OCI-LY1 (cell line): ENCODE measurements at regions not wholly inside any gene's neighbourhood (a gene's known extent, or its start where the extent isn't known, plus 50 kb on each side); places are given as distances from the start of the nearest gene placed in this dataset.

Experiments
- H2AFZ ChIP-seq: fragments of 200-600 bp; sonication (generic), shearing (Covaris generic); 2 replicates; pipeline ENCODE4 v1.6.0; 2014; ENCODE audit warnings: antibody characterized with exemption, mild to moderate bottlenecking, low read length
- H3F3A ChIP-seq: fragments of 200-600 bp; sonication (generic), shearing (Covaris generic); 2 replicates; pipeline ENCODE4 v1.6.0; 2014; ENCODE audit warnings: mild to moderate bottlenecking, antibody characterized with exemption, low read length, moderate library complexity; ENCODE audit not compliant: insufficient read depth
- H3K27ac ChIP-seq: fragments of 200-600 bp; sonication (generic); 2 replicates; pipeline ENCODE4 v1.5.1; 2014; ENCODE audit warnings: low read length, mixed run types, mild to moderate bottlenecking, low read depth; ENCODE audit not compliant: poor library complexity, severe bottlenecking
- H3K27me3 ChIP-seq: fragments of 200-600 bp; sonication (generic); 2 replicates; pipeline ENCODE4 v1.6.0; 2014; ENCODE audit warnings: antibody characterized with exemption, mild to moderate bottlenecking, low read length, moderate library complexity; ENCODE audit not compliant: insufficient read depth
- H3K36me3 ChIP-seq: fragments of 200-600 bp; sonication (generic); 2 replicates; pipeline ENCODE4 v1.6.1; 2014; ENCODE audit warnings: mild to moderate bottlenecking, antibody characterized with exemption, low read length, moderate library complexity, mixed read lengths; ENCODE audit not compliant: insufficient read depth
- H3K4me1 ChIP-seq: fragments of 200-600 bp; sonication (generic); 2 replicates; pipeline ENCODE4 v1.5.1; 2014; ENCODE audit warnings: mild to moderate bottlenecking, low read length, moderate library complexity; ENCODE audit not compliant: insufficient read depth, severe bottlenecking
- H3K4me2 ChIP-seq: fragments of 200-600 bp; sonication (generic), shearing (Covaris generic); 2 replicates; pipeline ENCODE4 v1.6.1; 2014; ENCODE audit warnings: low read length
- H3K4me3 ChIP-seq: fragments of 200-600 bp; sonication (generic); 2 replicates; pipeline ENCODE4 v1.5.1; 2014; ENCODE audit warnings: low read length, low read depth, mild to moderate bottlenecking, mixed read lengths; ENCODE audit not compliant: poor library complexity, severe bottlenecking
- H3K79me2 ChIP-seq: fragments of 200-600 bp; shearing (Covaris generic); 2 replicates; pipeline ENCODE4 v1.6.1; 2016; ENCODE audit warnings: mixed run types, low read length, mixed read lengths; ENCODE audit not compliant: insufficient read depth
- H3K9ac ChIP-seq: fragments of 200-600 bp; sonication (generic), shearing (Covaris generic); 2 replicates; pipeline ENCODE4 v1.6.1; 2014; ENCODE audit warnings: mild to moderate bottlenecking, low read length, mixed read lengths
- H3K9me2 ChIP-seq: fragments of 200-600 bp; sonication (generic), shearing (Covaris generic); 2 replicates; pipeline ENCODE4 v1.6.1; 2014; ENCODE audit warnings: low read depth, mild to moderate bottlenecking, low read length, mixed read lengths
- H3K9me3 ChIP-seq: fragments of 200-600 bp; shearing (Covaris generic); 2 replicates; pipeline ENCODE4 v1.6.1; 2014; ENCODE audit warnings: low read length, mixed read lengths
- H4K20me1 ChIP-seq: fragments of 200-600 bp; sonication (generic), shearing (Covaris generic); 2 replicates; pipeline ENCODE4 v1.6.0; 2016; ENCODE audit warnings: mild to moderate bottlenecking, low read length; ENCODE audit not compliant: insufficient read depth
- CTCF ChIP-seq: fragments of 200-600 bp; sonication (generic), shearing (Covaris generic); IDR thresholded peaks from 2 replicates; pipeline ENCODE4 v1.5.1; 2017; ENCODE audit warnings: mild to moderate bottlenecking, antibody characterized with exemption, low read length, moderate library complexity, mixed read lengths
- EZH2 ChIP-seq: fragments of 200-600 bp; sonication (generic), shearing (Covaris generic); IDR thresholded peaks from 2 replicates; pipeline ENCODE4 v1.8.0; 2017; ENCODE audit warnings: borderline replicate concordance, mixed run types, mild to moderate bottlenecking, antibody characterized with exemption, low read length, moderate library complexity, mixed read lengths

- no peaks in the 10 kb centered on the region for H3K79me2 ChIP-seq
- no peaks in the 10 kb centered on the region for H3K9me2 ChIP-seq
- H3K4me3 ChIP-seq, result no peak overlapping the region
- TF ChIP-seq CTCF, result no peak
- TF ChIP-seq EZH2, result no peak
- H3K9me3 ChIP-seq, result no peaks in the 10 kb centered on the region
- no peaks in the 10 kb centered on the region for H3K27me3 ChIP-seq
- H3K9ac ChIP-seq, result no peak overlapping the region
- no peak overlapping the region for H2AFZ ChIP-seq
- H3K4me1 ChIP-seq, result no peaks in the 10 kb centered on the region
- no peaks in the 10 kb centered on the region for H3K36me3 ChIP-seq
- H4K20me1 ChIP-seq, result no peaks in the 10 kb centered on the region
- no peak overlapping the region for H3K27ac ChIP-seq
- H3K4me2 ChIP-seq, result no peak overlapping the region
- no peaks in the 10 kb centered on the region for H3F3A ChIP-seq
These were observed 185.0 kb upstream of the CHAC2 start for GRCh38 chr2:53582556-53582955.

GRCh38 chr2:53576166-53576565 lies 191.4 kb upstream of the CHAC2 start:
- Histone ChIP-seq H3K4me2 (no peak overlapping the region), H3K36me3 (no peaks in the 10 kb centered on the region), H2AFZ (no peak overlapping the region), H3F3A (no peaks in the 10 kb centered on the region), H3K4me3 (no peak overlapping the region), H3K27ac (no peak overlapping the region), H3K9me2 (no peaks in the 10 kb centered on the region), H3K4me1 (no peaks in the 10 kb centered on the region), H4K20me1 (no peaks in the 10 kb centered on the region), H3K79me2 (no peaks in the 10 kb centered on the region), H3K27me3 (no peaks in the 10 kb centered on the region), H3K9ac (no peak overlapping the region), H3K9me3 (no peaks in the 10 kb centered on the region)
- TF ChIP-seq EZH2 (no peak), CTCF (no peak)

GRCh38 chr2:53575721-53576124 lies 191.9 kb upstream of the CHAC2 start:
- Histone ChIP-seq H2AFZ (no peak overlapping the region), H3K4me1 (no peaks in the 10 kb centered on the region), H3K4me2 (no peak overlapping the region), H3K9me2 (no peaks in the 10 kb centered on the region), H3K9me3 (no peaks in the 10 kb centered on the region), H3K27ac (no peak overlapping the region), H3K4me3 (no peak overlapping the region), H3K9ac (no peak overlapping the region), H3K27me3 (no peaks in the 10 kb centered on the region), H4K20me1 (no peaks in the 10 kb centered on the region), H3K79me2 (no peaks in the 10 kb centered on the region), H3K36me3 (no peaks in the 10 kb centered on the region), H3F3A (no peaks in the 10 kb centered on the region)
- no peak for TF ChIP-seq CTCF
- no peak for TF ChIP-seq EZH2
